ELR (cell line): ENCODE measurements at regions not wholly inside any gene's neighbourhood (a gene's known extent, or its start where the extent isn't known, plus 50 kb on each side); places are given as distances from the start of the nearest gene placed in this dataset.

Experiments
- DNase-seq: peaks from one replicate; pipeline ENCODE4 v3.0.0-alpha.2; 2015; ENCODE audit warnings: low read depth

DNA sequence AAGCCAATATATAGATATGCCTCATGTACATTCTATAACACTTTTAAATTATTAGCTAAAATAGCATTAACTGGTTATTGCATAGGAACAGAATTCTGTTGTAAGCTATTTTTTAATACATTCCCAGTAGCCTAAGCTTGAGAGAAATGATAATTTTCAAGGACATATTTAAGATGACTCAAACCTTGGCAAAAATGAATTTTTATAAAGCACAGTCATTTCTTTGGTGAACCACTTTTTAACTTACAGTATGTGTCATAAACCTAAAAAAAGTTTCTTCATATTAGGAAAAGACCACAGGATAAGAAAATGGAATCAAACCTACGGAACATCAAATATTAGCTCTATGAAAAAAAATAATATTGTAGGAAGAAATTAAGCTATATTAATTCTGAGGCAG lies 986.3 kb downstream of the STIM2 start:
- peak; percentile 16 for DNase-seq

DNA sequence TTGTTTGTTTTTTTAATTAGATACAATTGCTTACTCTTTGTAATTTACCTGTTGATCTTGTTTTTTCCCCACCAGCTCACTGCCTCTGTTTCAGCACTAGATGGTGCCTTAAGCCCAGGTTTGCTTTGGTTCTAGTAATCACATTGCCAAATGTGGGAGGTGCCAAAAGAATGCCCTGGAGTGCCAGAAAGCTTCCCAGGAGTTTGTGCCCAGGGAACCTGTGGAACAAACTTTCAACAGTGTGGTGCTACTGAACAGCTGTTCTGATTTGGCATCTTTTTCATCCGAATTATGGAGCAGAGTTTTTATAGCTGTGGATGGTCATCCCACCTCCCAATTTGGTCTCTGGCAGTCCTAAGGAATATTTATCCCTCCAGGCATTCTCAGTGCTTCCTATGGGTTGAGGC lies 1000.7 kb downstream of the STIM2 start:
- peak; percentile 75 for DNase-seq

DNA sequence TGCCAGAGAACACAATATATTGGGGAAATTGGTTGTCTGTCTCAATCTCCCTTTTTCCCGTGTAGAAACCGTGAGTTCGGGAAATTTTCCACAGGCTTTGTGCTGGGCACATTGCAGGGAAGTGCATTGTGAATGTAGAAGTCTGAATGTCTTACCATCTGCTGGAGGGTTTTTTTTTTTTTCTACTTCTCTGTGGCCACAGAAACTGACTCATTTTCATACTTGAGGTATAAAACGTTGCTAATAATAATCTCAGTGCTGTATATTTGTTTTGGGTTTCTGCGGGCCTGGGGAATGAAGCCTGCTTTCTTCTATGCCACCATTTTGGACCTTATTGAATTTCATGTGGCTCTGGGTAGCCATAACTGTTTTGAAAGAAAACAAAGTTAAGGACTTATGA lies 1001.2 kb downstream of the STIM2 start:
- peak; percentile 56 for DNase-seq

DNA sequence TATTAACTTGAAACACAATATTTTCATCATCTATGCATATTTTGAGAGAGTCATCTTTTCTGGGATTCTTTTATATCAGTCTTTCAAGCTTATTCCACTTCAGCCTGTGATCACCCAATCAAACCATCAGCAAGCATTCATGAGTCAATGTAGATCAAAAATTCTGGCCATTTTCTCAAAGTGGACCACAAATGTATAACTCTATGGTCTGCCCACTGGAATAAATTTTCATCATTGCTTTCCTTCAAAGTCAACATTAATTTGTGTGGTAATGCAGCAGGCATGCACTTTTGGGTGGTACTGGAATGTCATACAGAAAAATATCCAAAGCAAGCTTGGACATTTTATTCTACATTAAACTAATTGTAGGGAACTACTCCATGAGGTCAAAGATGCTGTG lies 1013.0 kb downstream of the STIM2 start:
- no peak for DNase-seq

DNA sequence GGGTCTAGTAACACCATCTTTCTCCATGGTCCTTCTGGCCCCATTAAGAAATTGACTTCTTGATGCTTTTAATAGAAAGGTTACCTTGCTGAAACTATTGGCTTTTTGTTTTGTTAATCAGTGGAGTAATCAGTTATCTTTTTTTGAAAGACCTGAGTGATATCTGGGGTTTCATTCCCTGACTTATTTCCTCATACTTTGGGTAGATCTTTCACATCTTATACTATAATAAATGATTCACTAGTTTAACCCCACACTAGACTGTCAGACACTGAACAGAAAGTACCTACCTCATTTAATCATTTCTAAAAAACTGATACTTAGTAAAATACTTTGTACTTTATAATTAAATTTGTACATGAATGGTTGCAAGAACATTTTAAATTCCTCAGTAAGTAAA lies 1021.1 kb downstream of the STIM2 start:
- no peak for DNase-seq

DNA sequence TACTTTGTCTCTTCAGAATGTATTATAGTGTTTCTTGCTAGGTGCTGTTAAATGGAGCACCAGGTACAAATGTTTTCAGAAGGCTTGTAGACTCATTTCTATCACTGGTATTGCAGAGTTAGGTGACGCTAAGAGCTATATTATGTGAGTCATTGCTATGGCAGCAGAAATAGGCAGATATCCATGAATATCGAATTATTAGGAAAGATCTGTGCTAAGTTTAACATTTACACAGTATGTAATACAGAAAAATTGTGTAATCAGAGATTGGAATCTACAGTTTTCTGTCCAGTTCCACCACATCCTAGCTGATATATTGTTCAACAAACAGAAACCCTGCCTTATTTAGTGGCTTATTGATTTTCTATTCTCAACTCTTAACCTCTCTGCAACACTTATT lies 1025.5 kb downstream of the STIM2 start:
- DNase-seq: peak; percentile 38

DNA sequence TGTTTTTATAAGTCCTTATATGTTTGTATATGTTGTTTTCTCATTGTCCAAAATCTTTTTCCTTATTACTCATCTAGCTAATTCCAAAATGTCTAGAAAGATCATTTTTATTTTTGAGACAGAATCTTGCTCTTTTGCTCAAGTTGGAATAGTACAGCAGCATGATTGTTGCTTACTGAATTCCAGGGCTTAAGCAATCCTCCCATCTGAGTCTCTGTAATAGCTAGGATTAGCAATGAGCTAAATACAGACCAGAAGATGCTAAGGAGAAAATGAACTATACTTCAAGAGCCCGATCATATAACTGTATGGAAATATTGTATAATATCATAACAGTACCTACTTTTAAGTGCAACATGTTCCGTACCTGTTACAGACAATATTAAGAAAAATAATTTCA lies 1027.0 kb downstream of the STIM2 start:
- DNase-seq: no peak

DNA sequence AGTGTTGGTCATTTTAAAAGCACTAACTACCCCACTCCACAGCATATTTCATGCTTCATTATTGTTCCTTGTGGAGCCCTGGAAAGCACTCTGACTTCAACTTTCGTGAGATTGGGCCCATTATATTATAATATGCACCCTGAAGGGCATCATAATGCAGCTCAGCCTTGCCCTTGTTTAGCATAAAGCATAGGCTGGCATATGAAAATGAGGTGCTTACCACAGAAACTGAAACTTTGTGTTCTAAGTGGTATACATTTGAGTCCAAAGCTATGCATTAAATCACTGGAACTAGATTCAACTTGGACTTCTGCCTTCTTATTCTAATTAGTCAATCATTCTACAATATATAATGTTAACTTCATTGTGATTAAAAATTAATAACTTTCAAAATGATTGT lies 1027.9 kb downstream of the STIM2 start:
- no peak for DNase-seq

DNA sequence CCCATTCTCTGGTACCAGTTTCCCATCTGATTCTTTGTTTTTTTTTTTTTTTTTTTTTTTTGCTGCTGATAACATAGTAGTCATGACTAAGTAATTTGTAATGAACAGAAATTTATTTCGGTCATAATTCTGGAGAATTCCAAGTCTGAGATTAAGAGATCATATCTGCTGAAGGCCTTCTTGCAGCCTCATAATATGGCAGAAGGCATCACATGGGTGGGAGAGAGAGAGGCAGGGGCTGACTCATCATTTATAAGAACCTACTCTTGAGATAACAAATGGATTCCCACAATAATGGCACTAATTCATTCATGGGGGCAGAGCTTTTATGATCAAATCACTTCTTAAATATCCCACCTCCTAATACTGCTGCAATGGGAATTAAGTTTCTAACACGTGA lies 1034.3 kb downstream of the STIM2 start:
- peak; percentile 10 for DNase-seq

DNA sequence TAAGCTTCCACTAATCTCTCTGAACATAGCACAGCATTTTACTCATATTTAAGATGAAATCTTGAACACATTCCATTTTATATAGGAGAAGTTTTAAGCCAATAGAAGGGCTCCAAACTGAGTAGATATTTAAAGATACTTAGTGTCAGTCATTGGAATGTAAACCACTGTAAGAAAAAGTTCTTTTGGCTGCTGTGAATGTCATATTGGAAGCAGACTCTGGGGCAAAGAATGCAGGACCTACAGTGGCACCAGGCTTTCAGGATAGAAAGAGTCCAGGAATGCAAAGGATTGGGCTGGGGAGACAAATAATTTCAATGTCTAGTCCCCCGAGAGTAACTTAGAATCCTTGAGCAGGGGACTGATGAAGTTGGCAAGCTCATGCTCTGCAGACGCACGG lies 1047.7 kb downstream of the STIM2 start:
- no peak for DNase-seq

DNA sequence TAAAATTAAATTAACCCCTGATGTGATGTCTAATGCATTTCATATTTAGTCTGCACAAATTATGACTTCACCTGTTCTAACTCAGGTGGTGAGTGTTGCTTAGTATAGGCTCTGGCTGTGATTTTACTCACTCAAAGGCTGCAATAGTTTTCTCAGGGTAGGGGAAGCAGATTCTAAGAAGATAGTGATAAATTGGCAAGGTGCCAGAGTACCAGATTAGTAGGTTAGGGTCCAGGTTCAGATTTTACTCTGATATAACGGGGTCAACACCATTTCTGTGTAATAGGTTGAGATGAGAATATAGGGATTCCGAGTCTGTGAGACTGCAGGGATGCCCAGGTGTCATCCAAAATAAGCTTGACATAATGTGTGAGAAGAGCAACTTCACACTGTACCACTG lies 1049.6 kb downstream of the STIM2 start:
- no peak for DNase-seq

DNA sequence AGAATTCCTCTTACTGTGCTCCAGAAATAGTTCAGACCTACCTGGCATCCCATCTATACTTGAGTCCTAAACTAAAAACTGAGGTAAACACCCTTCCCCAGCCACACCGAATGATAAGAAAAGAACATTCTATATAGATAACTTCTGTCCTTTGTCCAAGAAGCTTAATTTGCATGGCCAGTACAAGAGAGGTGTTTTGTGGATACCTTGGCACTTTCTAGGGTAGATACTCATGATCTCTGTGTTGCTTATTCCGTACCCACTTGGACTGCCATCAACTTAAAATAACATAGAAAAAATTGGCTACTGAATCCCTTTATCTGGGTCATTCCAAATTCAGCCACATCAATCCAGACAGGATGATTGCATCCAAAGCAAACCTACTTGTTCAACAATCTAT lies 1050.4 kb downstream of the STIM2 start:
- DNase-seq: no peak

DNA sequence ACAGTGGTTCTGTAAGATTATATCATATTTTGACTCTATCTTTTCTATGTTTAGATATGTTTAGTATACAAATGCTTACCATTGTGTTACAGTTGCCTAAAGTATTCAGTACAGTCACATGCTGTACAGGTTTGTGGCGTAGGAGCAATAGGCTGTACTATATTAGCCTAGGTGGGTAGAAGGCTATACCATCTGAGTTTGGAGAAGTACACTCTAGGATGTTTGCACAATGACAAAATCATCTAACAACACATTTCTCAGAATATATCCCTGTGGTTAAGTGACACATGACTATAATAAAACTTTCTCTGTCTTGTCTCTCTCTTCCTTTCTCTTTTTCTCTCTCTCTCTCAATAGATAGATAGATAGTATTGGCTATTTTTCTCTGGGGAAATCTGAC lies 1053.1 kb downstream of the STIM2 start:
- no peak for DNase-seq

DNA sequence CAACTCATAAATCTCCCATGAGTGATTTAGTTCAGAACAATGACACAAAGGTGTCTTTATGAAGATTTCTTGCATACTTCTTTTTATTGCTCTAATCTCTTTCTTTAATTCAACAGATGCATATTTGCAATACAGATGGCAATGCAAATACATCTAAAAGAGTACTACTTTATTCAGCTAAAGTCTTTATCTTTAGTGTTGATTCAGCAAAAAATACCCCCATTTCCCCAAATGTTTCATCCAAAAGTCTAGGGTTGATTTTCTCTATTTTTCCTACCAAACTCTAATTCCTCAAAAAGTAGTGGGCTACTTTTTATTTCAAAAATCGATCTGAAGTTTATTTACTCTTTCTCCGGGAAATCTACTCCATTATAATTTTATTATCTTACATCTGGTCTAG lies 1055.2 kb downstream of the STIM2 start:
- DNase-seq: no peak

DNA sequence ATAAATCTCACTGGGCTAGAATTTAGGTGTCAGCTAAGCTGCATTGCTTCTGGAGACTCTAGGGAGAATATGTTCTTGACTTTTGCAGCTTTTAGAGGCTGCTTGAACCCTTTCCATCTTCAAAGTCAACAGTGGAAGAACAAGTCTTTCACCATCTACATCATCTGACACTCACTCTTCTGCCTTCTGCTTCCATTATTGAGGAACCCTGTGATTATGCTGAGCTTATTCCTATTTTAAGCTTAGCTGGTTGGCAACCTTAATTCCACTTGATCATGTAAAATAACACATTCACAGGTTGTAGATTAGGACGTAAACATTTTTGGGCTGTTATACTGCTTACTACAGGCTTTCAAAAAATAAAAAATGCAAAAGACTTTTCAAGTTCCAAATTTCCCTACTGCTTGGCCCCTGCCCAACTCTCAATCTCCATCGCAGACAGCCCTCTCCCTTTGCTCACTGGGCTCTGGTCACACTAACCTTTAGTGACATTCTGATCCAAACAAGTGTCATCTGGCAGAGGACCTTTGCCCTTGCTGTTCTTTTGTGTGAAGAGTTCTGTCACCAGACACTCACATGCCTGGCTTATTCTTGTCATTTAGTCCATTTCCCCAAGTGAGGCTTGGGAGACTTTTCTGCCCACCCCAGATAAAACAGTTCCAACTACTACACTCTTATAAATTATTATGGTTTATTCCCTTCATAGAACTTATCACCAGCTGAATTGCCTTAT lies 1056.0 kb downstream of the STIM2 start:
- DNase-seq: no peak

DNA sequence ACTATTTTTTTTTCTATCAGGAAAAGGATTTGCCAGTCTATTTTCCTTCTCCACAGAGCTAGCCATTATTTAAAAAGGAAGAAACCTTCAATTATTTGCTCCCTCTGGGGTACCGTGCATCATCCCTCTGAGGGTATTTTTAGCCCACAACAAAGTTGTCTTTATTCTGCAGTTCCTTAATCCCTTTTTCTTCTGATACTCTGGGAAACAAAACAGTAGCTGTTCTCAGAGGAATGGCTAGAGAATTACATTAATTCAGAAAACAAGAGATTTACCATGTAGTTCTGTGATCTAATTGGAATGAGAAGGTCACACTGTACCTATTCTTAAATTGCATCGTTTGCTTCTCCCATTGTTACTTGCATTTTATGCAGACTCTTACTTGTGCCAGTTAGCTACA lies 1056.7 kb downstream of the STIM2 start:
- no peak for DNase-seq

DNA sequence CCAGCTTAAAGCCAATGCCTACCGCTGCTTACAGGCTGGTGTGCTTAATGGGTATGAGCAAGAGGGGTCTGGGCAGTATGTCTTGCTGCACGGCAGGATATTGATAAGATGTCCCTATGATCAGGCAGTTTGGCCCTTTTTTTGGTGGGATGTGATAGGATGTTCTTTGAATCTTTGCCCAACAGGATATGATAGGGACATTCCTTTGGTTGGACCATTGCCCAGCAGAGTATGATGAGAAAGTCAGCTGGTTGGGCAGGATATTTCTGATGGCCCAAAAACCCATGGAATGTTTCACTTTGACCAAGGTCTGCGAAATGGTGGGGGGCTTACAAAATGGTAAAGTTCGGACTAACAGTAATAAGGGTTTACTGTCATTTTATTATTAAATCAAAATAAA lies 1060.6 kb downstream of the STIM2 start:
- peak; percentile 64 for DNase-seq

DNA sequence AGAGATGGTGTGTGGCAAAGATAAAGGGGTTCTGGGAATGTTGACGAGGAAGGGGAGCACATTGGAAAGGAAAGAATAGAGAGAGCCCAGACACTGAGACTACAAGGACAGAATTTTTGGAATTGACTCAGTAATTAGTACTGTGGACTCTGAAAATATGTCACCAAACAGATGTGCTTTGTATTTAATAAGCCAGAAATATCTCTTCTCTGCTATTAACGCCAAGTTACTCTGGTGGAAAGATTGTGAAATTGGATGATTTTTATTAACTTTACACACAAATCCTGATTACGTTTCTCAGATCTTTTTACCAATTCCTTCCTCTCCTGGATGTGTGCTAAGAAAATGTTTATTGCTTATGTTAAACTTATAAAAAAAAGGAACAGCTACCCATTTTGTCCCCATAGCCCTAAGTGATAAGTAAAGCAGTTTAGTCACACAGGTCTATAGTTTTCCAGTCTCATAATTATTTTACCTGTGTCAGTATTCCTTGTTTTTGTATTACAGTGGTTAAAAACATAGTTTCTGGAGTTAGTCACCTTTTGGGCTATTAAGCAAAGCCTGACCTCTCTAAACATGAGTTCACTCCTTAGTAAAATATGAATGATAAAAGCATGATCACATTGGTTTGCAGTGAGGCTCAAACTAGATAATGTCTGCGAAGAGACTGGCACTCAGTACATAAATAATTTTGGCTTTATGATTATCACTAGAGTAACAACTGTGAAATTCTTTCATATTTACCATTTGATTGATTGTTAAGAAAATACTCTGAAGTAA lies 1068.3 kb downstream of the STIM2 start:
- peak; percentile 8 for DNase-seq

DNA sequence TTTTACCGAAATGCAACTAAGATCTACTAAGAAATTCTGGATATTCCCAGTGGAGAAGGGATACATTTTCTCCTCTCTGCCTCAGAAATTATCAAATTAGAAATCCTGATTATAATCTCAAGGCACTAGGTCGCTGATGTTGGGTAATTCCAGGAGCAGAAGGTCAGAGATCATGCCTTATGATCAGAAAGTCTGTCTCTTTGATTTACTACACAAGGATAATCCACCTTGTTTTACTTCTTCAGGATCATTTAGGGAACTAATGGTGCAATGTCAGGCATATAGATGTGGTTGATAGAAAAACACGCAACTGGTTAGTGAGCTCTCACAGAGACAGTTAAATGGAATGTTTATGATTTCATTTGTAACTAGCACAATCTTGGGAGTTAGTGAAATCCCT lies 1069.7 kb downstream of the STIM2 start:
- no peak for DNase-seq

DNA sequence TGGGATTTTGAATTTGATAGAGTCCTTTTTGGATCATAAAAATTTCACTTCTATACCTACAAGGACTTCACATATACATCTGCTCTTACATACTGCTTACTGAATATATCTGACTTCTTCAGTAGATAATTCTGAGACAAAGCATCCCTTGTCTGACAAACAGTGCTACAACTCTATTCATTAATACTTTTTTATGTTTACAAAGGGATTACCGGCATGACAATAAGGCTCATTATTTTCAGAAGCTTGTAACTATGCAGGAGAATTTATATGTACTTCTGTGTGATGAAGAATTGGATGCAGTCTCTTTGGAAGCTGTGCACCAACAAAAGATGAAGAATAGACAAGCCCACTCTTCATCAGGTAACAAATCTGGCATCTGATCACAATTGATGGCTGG lies 1070.3 kb downstream of the STIM2 start:
- no peak for DNase-seq

DNA sequence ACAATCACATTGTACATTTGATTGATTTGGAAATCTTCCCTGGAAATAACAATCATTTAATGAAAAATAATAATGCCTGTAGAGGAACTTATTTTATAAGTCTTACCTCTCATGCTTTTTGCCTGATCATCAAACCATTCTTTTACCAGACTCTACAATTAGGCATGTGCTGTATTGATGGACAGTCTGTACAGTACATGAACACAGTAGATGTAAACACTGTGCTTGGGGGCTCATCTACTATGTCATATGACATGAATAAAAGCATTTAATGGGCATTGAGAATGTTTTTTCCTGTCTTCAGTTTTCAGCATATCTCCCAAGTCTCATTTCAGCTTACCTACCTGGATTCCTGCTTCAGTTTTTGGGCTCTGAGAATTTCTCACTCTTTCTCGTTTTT lies 1070.9 kb downstream of the STIM2 start:
- no peak for DNase-seq

DNA sequence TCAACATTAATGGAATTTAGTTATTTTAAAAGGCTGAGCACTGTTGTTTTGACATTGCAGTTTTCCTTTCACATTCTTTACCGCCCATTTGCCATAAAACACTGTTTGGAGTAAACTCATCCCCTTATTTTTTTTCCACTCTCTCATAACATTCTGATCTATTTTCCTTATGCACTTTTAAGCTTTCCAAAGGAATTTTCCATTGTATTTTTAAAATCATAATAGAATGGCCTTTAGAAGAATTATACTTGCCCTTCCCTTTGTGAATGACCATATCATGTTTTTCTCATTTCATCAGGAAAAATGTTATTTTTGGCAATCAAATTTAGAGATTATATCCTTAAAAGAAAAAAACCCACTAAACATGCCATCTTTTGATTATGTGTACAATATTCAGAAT lies 1074.2 kb downstream of the STIM2 start:
- DNase-seq: no peak

DNA sequence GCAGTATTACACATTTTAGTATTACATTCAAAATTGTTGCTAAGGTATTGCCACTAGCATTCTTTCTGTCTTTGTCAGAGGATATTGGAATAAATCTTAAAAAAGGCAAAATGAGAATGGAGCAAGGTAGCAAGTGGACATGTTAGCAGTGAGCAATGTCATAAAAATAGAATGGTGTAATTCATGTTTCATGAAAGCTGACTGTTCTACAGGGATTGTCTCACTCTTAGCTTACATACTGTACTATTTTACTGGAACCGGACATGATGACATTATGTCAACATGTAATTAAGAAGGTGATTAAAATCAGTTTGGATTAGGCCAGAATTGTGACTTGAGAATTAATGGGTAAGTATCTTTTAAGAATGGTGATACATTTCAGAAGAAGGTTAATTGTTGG lies 1086.2 kb downstream of the STIM2 start:
- DNase-seq: no peak

DNA sequence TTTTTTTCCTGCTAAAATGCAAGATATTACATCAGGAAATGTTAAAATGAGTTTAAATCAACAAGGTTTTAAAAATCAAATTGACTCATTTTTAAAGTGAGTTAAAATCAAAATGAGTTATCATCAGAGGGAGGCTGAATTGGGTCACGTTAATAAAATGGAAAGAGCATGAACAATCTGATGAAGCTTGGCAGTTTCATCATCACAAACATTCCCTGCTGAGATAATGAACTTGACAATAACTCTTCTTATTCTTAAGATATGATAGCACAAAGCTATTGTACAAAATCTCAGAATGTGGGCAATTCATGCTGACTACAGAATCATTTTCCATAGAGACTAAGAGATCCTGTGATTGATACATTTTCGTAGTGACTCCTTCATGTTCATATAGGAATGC lies 1086.7 kb downstream of the STIM2 start:
- no peak for DNase-seq
